H1 (cell line): ENCODE measurements at regions not wholly inside any gene's neighbourhood (a gene's known extent, or its start where the extent isn't known, plus 50 kb on each side); places are given as distances from the start of the nearest gene placed in this dataset.

Experiments used
- CTCF ChIP-seq, 3 experiments: IDR thresholded peaks; 1 replicate in 2 of 3; 2 replicates in 1 of 3; pipeline versions ENCODE4 v1.5.1 to v1.6.1; 2011; ENCODE audit warnings: low read length in 3 of 3, mild to moderate bottlenecking in 3 of 3, inconsistent platforms in 2 of 3, low read depth in 1 of 3, moderate library complexity in 1 of 3; ENCODE audit not compliant: insufficient read depth in 1 of 3; ENCODE audit errors: control extremely low read depth in 1 of 3
- E2F6 ChIP-seq: IDR thresholded peaks from 2 replicates; pipeline ENCODE4 v1.6.1; 2012; ENCODE audit warnings: inconsistent platforms
- EZH2 ChIP-seq: fragments of 200-600 bp; sonication (generic); IDR thresholded peaks from 2 replicates; pipeline ENCODE4 v1.7.1; 2012; ENCODE audit warnings: low read depth, mild to moderate bottlenecking, moderate library complexity, low read length, inconsistent platforms; ENCODE audit not compliant: severe bottlenecking
- FOSL1 ChIP-seq: IDR thresholded peaks from 2 replicates; pipeline ENCODE4 v1.6.1; 2011; ENCODE audit warnings: mild to moderate bottlenecking, low read depth, low read length, moderate library complexity; ENCODE audit not compliant: insufficient read depth
- JUND ChIP-seq: IDR thresholded peaks from 2 replicates; pipeline ENCODE4 v1.6.1; 2011; ENCODE audit warnings: mild to moderate bottlenecking, improper control_type of control experiment, low read length
- MAFK ChIP-seq: IDR thresholded peaks from 2 replicates; pipeline ENCODE4 v1.6.1; 2012; ENCODE audit warnings: low read depth, mild to moderate bottlenecking, improper control_type of control experiment, low read length
- MAX ChIP-seq: IDR thresholded peaks from 2 replicates; pipeline ENCODE4 v1.6.1; 2012; ENCODE audit warnings: inconsistent platforms
- POLR2AphosphoS5 ChIP-seq: IDR thresholded peaks from 2 replicates; pipeline ENCODE4 v1.6.1; 2011; ENCODE audit warnings: low read depth, low read length
- RAD21 ChIP-seq, 2 experiments: IDR thresholded peaks in 1 of 2; conservative IDR thresholded peaks in 1 of 2; 2 replicates each; pipeline ENCODE4 v1.6.1; 2011; ENCODE audit warnings: low read depth in 2 of 2, low read length in 2 of 2, improper control_type of control experiment in 1 of 2, inconsistent platforms in 1 of 2, mild to moderate bottlenecking in 1 of 2, moderate library complexity in 1 of 2
- SIN3A ChIP-seq, 2 experiments: IDR thresholded peaks in 1 of 2; conservative IDR thresholded peaks in 1 of 2; 2 replicates each; pipeline ENCODE4 v1.6.1; 2011 to 2012; ENCODE audit warnings: low read length in 2 of 2, improper control_type of control experiment in 1 of 2, low read depth in 1 of 2, mild to moderate bottlenecking in 1 of 2
- TEAD4 ChIP-seq: IDR thresholded peaks from 2 replicates; pipeline ENCODE4 v1.6.1; 2012; ENCODE audit warnings: low read depth, low read length, inconsistent platforms, mixed read lengths
- YY1 ChIP-seq: IDR thresholded peaks from 2 replicates; pipeline ENCODE4 v1.6.1; 2011; ENCODE audit warnings: low read depth, mild to moderate bottlenecking, low read length

GRCh38 chr10:27312854-27313253 is 72.3 kb upstream of the ACBD5 start:
- TF ChIP-seq CTCF (IDR thresholded peaks at IDR 0.05; ENCODE audit: control extremely low read depth in 1 of 3, insufficient read depth in 1 of 3, low read depth in 1 of 3, low read length in 3 of 3) (no peak), E2F6 (no peak), FOSL1 (no peak), YY1 (no peak), TEAD4 (no peak), MAX (no peak), RAD21 (IDR thresholded peaks at IDR 0.05 in 1 of 2, conservative IDR thresholded peaks at IDR 0.05 in 1 of 2; ENCODE audit: low read depth in 2 of 2, low read length in 2 of 2) (no peak), MAFK (no peak), POLR2AphosphoS5 (no peak), JUND (no peak), EZH2 (no peak), SIN3A (conservative IDR thresholded peaks at IDR 0.05 in 1 of 2, IDR thresholded peaks at IDR 0.05 in 1 of 2; ENCODE audit: low read depth in 1 of 2, low read length in 2 of 2) (no peak)
